Erythroblast (primary cell): ENCODE measurements at regions not wholly inside any gene's neighbourhood (a gene's known extent, or its start where the extent isn't known, plus 50 kb on each side); places are given as distances from the start of the nearest gene placed in this dataset.

Experiments used
- GATA1 ChIP-seq: IDR thresholded peaks from 2 replicates; pipeline ENCODE4 v1.6.1; 2011; ENCODE audit warnings: low read depth, mild to moderate bottlenecking, control low read depth, low read length, moderate library complexity
- POLR2A ChIP-seq: IDR thresholded peaks from 2 replicates; pipeline ENCODE4 v1.6.1; 2011; ENCODE audit warnings: mild to moderate bottlenecking, low read length

- TF ChIP-seq POLR2A = no peak
- no peak for TF ChIP-seq GATA1
Measured at GRCh38 chr2:226187616-226188015, 612.0 kb downstream of the IRS1 start.
